Sigmoid colon (tissue), 4 donors: ENCODE measurements at regions not wholly inside any gene's neighbourhood (a gene's known extent, or its start where the extent isn't known, plus 50 kb on each side); places are given as distances from the start of the nearest gene placed in this dataset.

Experiments used
- EP300 ChIP-seq, 4 donors: sonication (generic); formaldehyde crosslinking; IDR thresholded peaks; one replicate each; pipeline ENCODE4 v1.6.1; 2017; ENCODE audit warnings: antibody characterized with exemption in 4 of 4
- POLR2A ChIP-seq, 2 donors: fragments of 450-650 bp; IDR thresholded peaks; one replicate each; pipeline ENCODE4 v1.6.1; 2016; ENCODE audit warnings: antibody characterized with exemption in 2 of 2, mild to moderate bottlenecking in 2 of 2, moderate library complexity in 2 of 2
- POLR2AphosphoS5 ChIP-seq, 4 donors: sonication (generic); formaldehyde crosslinking; IDR thresholded peaks; one replicate each; pipeline ENCODE4 v1.6.1; 2017; ENCODE audit warnings: antibody characterized with exemption in 4 of 4
- TF ChIP-seq, protein P1 (sequence below), 4 experiments: fragments of 450-650 bp in 3 of 4; fragments of 200-600 bp in 1 of 4; IDR thresholded peaks; one replicate each; pipeline ENCODE4 v1.5.1; 2016 to 2019; ENCODE audit warnings: antibody characterized with exemption in 4 of 4, mild to moderate bottlenecking in 3 of 4, moderate library complexity in 2 of 4

- no peak for TF ChIP-seq POLR2AphosphoS5 (IDR thresholded peaks at IDR 0.05)
- TF ChIP-seq POLR2A (IDR thresholded peaks at IDR 0.05): no peak
- TF ChIP-seq, protein P1, sequence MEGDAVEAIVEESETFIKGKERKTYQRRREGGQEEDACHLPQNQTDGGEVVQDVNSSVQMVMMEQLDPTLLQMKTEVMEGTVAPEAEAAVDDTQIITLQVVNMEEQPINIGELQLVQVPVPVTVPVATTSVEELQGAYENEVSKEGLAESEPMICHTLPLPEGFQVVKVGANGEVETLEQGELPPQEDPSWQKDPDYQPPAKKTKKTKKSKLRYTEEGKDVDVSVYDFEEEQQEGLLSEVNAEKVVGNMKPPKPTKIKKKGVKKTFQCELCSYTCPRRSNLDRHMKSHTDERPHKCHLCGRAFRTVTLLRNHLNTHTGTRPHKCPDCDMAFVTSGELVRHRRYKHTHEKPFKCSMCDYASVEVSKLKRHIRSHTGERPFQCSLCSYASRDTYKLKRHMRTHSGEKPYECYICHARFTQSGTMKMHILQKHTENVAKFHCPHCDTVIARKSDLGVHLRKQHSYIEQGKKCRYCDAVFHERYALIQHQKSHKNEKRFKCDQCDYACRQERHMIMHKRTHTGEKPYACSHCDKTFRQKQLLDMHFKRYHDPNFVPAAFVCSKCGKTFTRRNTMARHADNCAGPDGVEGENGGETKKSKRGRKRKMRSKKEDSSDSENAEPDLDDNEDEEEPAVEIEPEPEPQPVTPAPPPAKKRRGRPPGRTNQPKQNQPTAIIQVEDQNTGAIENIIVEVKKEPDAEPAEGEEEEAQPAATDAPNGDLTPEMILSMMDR (IDR thresholded peaks at IDR 0.05): no peak
- no peak for TF ChIP-seq EP300 (IDR thresholded peaks at IDR 0.05)
These were observed 282.5 kb downstream of the MEX3B start for GRCh38 chr15:81763304-81763703.
